CD14-positive monocyte (primary cell): ENCODE measurements at regions not wholly inside any gene's neighbourhood (a gene's known extent, or its start where the extent isn't known, plus 50 kb on each side); places are given as distances from the start of the nearest gene placed in this dataset. TPM values are rescaled to one million over a fixed set of nuclear protein-coding genes. Genes with fewer than 3 reads are reported as not detected.

Source experiments
- DNase-seq, 3 donors: peaks; one replicate each; pipeline ENCODE4 v3.0.0-alpha.2; 2011 to 2022
- H2AFZ ChIP-seq: 2 replicates; pipeline ENCODE4 v1.6.0; 2012; ENCODE audit warnings: mild to moderate bottlenecking, low read depth, low read length, inconsistent platforms; ENCODE audit not compliant: insufficient read depth, poor library complexity, severe bottlenecking
- H3K27ac ChIP-seq, 2 donors: 1 replicate in 1 of 2; 2 replicates in 1 of 2; pipeline ENCODE4 v1.5.1; 2012 to 2013; ENCODE audit warnings: low read length in 2 of 2, control low read depth in 1 of 2, inconsistent platforms in 1 of 2, low read depth in 1 of 2, mild to moderate bottlenecking in 1 of 2
- H3K27me3 ChIP-seq, 2 donors: one replicate each; pipeline versions ENCODE4 v1.6.0 to v1.6.1; 2011 to 2013; ENCODE audit warnings: low read length in 2 of 2; ENCODE audit not compliant: control insufficient read depth in 2 of 2, insufficient read depth in 2 of 2
- H3K36me3 ChIP-seq, 2 donors: replicated peaks in 1 of 2; 1 replicate in 1 of 2; 2 replicates in 1 of 2; pipeline versions ENCODE4 v1.5.1 to v1.6.1; 2012 to 2013; ENCODE audit warnings: low read length in 2 of 2, control low read depth in 1 of 2, inconsistent platforms in 1 of 2, mild to moderate bottlenecking in 1 of 2; ENCODE audit not compliant: insufficient read depth in 2 of 2, control insufficient read depth in 1 of 2
- H3K4me1 ChIP-seq, 2 donors: 1 replicate in 1 of 2; 2 replicates in 1 of 2; pipeline versions ENCODE4 v1.5.1 to v1.6.1; 2012 to 2013; ENCODE audit warnings: low read length in 2 of 2, control low read depth in 1 of 2, inconsistent platforms in 1 of 2, mild to moderate bottlenecking in 1 of 2, moderate library complexity in 1 of 2; ENCODE audit not compliant: insufficient read depth in 2 of 2, control insufficient read depth in 1 of 2
- H3K4me2 ChIP-seq: replicated peaks from 2 replicates; pipeline ENCODE3; 2012; ENCODE audit warnings: low read length, moderate library complexity, mild to moderate bottlenecking; ENCODE audit not compliant: poor library complexity, severe bottlenecking; ENCODE audit errors: extremely low read depth
- H3K4me3 ChIP-seq, 3 experiments: fragments of 200-600 bp in 1 of 3; sonication (generic) in 1 of 3; replicated peaks in 1 of 3; 1 replicate in 2 of 3; 2 replicates in 1 of 3; pipeline ENCODE4 v1.5.1; 2011 to 2013; ENCODE audit warnings: low read length in 3 of 3, mild to moderate bottlenecking in 3 of 3, control low read depth in 2 of 3, low read depth in 2 of 3, inconsistent platforms in 1 of 3, moderate library complexity in 1 of 3
- H3K79me2 ChIP-seq: 2 replicates; pipeline ENCODE4 v1.6.0; 2012; ENCODE audit warnings: mild to moderate bottlenecking, control low read depth, inconsistent platforms, low read length, moderate library complexity; ENCODE audit not compliant: insufficient read depth
- H3K9ac ChIP-seq: 2 replicates; pipeline ENCODE4 v1.6.0; 2017; ENCODE audit warnings: low read length, mild to moderate bottlenecking; ENCODE audit not compliant: insufficient read depth, poor library complexity, severe bottlenecking
- H3K9me3 ChIP-seq, 2 donors: replicated peaks in 1 of 2; 1 replicate in 1 of 2; 2 replicates in 1 of 2; pipeline versions ENCODE4 v1.5.1 to v1.6.1; 2012 to 2013; ENCODE audit warnings: low read length in 2 of 2, control low read depth in 1 of 2; ENCODE audit not compliant: control insufficient read depth in 1 of 2, insufficient read depth in 1 of 2
- H4K20me1 ChIP-seq: 2 replicates; pipeline ENCODE4 v1.6.0; 2012; ENCODE audit warnings: mild to moderate bottlenecking, low read length, control low read depth, moderate library complexity; ENCODE audit not compliant: insufficient read depth
- H3K27ac Mint-ChIP-seq, 7 donors: one replicate each; pipeline ENCODE4 v1.8.0; 2020; ENCODE audit warnings: mild to moderate bottlenecking in 7 of 7, mixed read lengths in 7 of 7, moderate library complexity in 6 of 7, inconsistent platforms in 2 of 7
- H3K27me3 Mint-ChIP-seq, 3 donors: one replicate each; pipeline ENCODE4 v1.8.0; 2021 to 2022; ENCODE audit warnings: low read depth in 3 of 3, mild to moderate bottlenecking in 3 of 3, mixed read lengths in 3 of 3, moderate library complexity in 3 of 3, inconsistent platforms in 1 of 3
- H3K36me3 Mint-ChIP-seq, 2 donors: one replicate each; pipeline ENCODE4 v1.8.0; 2020; ENCODE audit warnings: mixed read lengths in 2 of 2, inconsistent platforms in 1 of 2, mild to moderate bottlenecking in 1 of 2
- H3K4me1 Mint-ChIP-seq: one replicate; pipeline ENCODE4 v1.8.0; 2020; ENCODE audit warnings: mild to moderate bottlenecking, mixed read lengths
- H3K4me3 Mint-ChIP-seq, 2 donors: one replicate each; pipeline ENCODE4 v1.8.0; 2020; ENCODE audit warnings: mild to moderate bottlenecking in 2 of 2, mixed read lengths in 2 of 2, moderate library complexity in 1 of 2
- H3K9me3 Mint-ChIP-seq, 7 donors: one replicate each; pipeline ENCODE4 v1.8.0; 2020 to 2022; ENCODE audit warnings: mixed read lengths in 7 of 7, mild to moderate bottlenecking in 6 of 7, moderate library complexity in 6 of 7, inconsistent platforms in 2 of 7
- CTCF ChIP-seq: fragments of 200-600 bp; IDR thresholded peaks from one replicate; pipeline ENCODE4 v1.8.0; 2022; ENCODE audit warnings: antibody characterized with exemption, mild to moderate bottlenecking
- intact Hi-C, 2 donors: fragments of 100-400 bp; cut with micrococcal nuclease; formaldehyde crosslinking; loops; one replicate each; pipeline versions ENCODE4 v1.15.0 to v1.15.1; 2023
- small RNA-seq: library from RNA; depleted of rRNA; stranded (forward); fragments of <200 nt; gene quantifications from one replicate; pipeline ENCODE3, GENCODE V24; 2012; ENCODE audit warnings: low read depth; ENCODE audit not compliant: insufficient read length

- Histone ChIP-seq H3K36me3 (no peaks in the 10 kb centered on the region), H3K4me1 (no peaks in the 10 kb centered on the region), H3K27me3 (no peaks in the 10 kb centered on the region), H3K9me3 (no peaks in the 10 kb centered on the region), H2AFZ (no peak overlapping the region), H3K4me3 (no peak overlapping the region), H3K4me2 (no peak overlapping the region), H4K20me1 (no peaks in the 10 kb centered on the region), H3K9ac (no peak overlapping the region), H3K79me2 (no peaks in the 10 kb centered on the region), H3K27ac (no peak overlapping the region)
- intact Hi-C loops, result no loop called here
- no peak for DNase-seq
- Mint-ChIP-seq H3K4me1 (no peaks in the 10 kb centered on the region), H3K9me3 (peaks cover 0 to 4% (median 2%) of the 10 kb centered on the region in 7 donors), H3K27ac (no peak overlapping the region), H3K4me3 (no peak overlapping the region), H3K36me3 (no peaks in the 10 kb centered on the region), H3K27me3 (peaks cover 0 to 1% (median 0%) of the 10 kb centered on the region in 3 donors)
- TF ChIP-seq CTCF, result no peak
Measured at GRCh38 chr5:100965291-100965690, 62.2 kb upstream of the ST8SIA4 start.

Small RNA genes lying in the stretch of these regions (small RNA-seq; reads per million reads assigned to genes)
- gene RN7SL802P (not detected), gene RNA5SP188 (4.3 reads per million, percentile 42 among the genes with 10 or more reads in this experiment)
